ENCODE measurements at regions not wholly inside any gene's neighbourhood (a gene's known extent, or its start where the extent isn't known, plus 50 kb on each side); places are given as distances from the start of the nearest gene placed in this dataset.

DNA sequence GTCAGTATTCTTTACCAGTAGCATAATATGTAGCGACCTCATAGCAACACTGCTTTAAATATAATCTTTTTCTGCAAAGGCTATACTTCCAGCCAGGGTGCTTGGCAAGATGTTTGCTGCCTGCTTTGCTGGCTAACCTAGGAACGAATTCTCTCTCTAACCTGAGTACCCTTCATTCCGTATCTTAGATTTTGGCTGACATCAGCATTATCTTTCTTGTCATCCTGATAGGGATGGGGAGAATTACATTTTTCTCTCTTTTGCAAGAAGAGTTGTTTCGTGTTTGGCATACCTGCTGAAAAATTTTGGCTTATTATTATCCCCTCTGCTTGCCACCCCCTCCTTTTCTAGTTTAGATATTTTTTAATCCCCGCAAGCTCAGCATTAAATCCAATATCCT, 91.2 kb upstream of the CLMP start:
- no peak for TF ChIP-seq ZNF8 (CRISPR knock-in tag; IDR thresholded peaks at IDR 0.05)
- TF ChIP-seq, protein P1, sequence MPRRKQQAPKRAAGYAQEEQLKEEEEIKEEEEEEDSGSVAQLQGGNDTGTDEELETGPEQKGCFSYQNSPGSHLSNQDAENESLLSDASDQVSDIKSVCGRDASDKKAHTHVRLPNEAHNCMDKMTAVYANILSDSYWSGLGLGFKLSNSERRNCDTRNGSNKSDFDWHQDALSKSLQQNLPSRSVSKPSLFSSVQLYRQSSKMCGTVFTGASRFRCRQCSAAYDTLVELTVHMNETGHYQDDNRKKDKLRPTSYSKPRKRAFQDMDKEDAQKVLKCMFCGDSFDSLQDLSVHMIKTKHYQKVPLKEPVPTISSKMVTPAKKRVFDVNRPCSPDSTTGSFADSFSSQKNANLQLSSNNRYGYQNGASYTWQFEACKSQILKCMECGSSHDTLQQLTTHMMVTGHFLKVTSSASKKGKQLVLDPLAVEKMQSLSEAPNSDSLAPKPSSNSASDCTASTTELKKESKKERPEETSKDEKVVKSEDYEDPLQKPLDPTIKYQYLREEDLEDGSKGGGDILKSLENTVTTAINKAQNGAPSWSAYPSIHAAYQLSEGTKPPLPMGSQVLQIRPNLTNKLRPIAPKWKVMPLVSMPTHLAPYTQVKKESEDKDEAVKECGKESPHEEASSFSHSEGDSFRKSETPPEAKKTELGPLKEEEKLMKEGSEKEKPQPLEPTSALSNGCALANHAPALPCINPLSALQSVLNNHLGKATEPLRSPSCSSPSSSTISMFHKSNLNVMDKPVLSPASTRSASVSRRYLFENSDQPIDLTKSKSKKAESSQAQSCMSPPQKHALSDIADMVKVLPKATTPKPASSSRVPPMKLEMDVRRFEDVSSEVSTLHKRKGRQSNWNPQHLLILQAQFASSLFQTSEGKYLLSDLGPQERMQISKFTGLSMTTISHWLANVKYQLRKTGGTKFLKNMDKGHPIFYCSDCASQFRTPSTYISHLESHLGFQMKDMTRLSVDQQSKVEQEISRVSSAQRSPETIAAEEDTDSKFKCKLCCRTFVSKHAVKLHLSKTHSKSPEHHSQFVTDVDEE (CRISPR knock-in tag; IDR thresholded peaks at IDR 0.05) = no peak
- no peak for TF ChIP-seq GLIS3 (CRISPR knock-in tag; IDR thresholded peaks at IDR 0.05)
- TF ChIP-seq ZFP3 (CRISPR knock-in tag; IDR thresholded peaks at IDR 0.05) = no peak
- TF ChIP-seq SNAI2 (CRISPR knock-in tag; IDR thresholded peaks at IDR 0.05) = no peak
- no peak for TF ChIP-seq ZNF565 (CRISPR knock-in tag; conservative IDR thresholded peaks at IDR 0.05; ENCODE audit: low read depth)
- TF ChIP-seq TCF4 (CRISPR knock-in tag; IDR thresholded peaks at IDR 0.05; ENCODE audit: borderline replicate concordance) = no peak
